Activated B cell treated with CpG ODN at 0.5 μM for 24 hours (primary cell): ENCODE measurements at regions not wholly inside any gene's neighbourhood (a gene's known extent, or its start where the extent isn't known, plus 50 kb on each side); places are given as distances from the start of the nearest gene placed in this dataset.

Experiments
- ATAC-seq: fragments of 200-7000 bp; cut with Tn5 transposase; one replicate; pipeline ENCODE4 v1.10.0; 2021; ENCODE audit warnings: low read depth, mild to moderate bottlenecking, moderate library complexity
- CTCF ChIA-PET: fragments of 350-600 bp; sonication (Branson Sonifier 250); formaldehyde crosslinking; loops from one replicate; lab custom pipeline; 2021; ENCODE audit warnings: antibody characterized with exemption; lab: Charles Lee
- POLR2A ChIA-PET: fragments of 350-600 bp; sonication (Branson Sonifier 250); formaldehyde crosslinking; loops from one replicate; lab custom pipeline; 2021; ENCODE audit warnings: antibody characterized with exemption; lab: Charles Lee
- DNase-seq: peaks from one replicate; pipeline ENCODE4 v3.0.0; 2022
- H3K27ac Mint-ChIP-seq: one replicate; pipeline ENCODE4 v1.8.0; 2020; ENCODE audit warnings: mixed read lengths
- H3K27me3 Mint-ChIP-seq: one replicate; pipeline ENCODE4 v1.8.0; 2021; ENCODE audit warnings: mixed read lengths
- H3K36me3 Mint-ChIP-seq: one replicate; pipeline ENCODE4 v1.8.0; 2021; ENCODE audit warnings: low read depth, mixed read lengths
- H3K4me1 Mint-ChIP-seq: one replicate; pipeline ENCODE4 v1.8.0; 2021; ENCODE audit warnings: mixed read lengths
- H3K4me3 Mint-ChIP-seq: one replicate; pipeline ENCODE4 v1.8.0; 2020; ENCODE audit warnings: mild to moderate bottlenecking, mixed read lengths
- H3K9me3 Mint-ChIP-seq: one replicate; pipeline ENCODE4 v1.8.0; 2020; ENCODE audit warnings: mixed read lengths
- CTCF ChIP-seq: fragments of 200-600 bp; IDR thresholded peaks from one replicate; pipeline ENCODE4 v1.8.0; 2022; ENCODE audit warnings: antibody characterized with exemption, mild to moderate bottlenecking
- intact Hi-C: fragments of 100-400 bp; cut with micrococcal nuclease; formaldehyde crosslinking; loops from one replicate; pipeline ENCODE4 v1.15.1; 2024

- ChIA-PET CTCF (no interaction called here), POLR2A (no interaction called here)
- H3K27me3 Mint-ChIP-seq, result no peaks in the 10 kb centered on the region
- no peak overlapping the region for H3K4me3 Mint-ChIP-seq
- H3K4me1 Mint-ChIP-seq, result no peaks in the 10 kb centered on the region
- no peaks in the 10 kb centered on the region for H3K36me3 Mint-ChIP-seq
- intact Hi-C loops, result no loop called here
- DNase-seq (no peak), ATAC-seq (no peak)
- H3K27ac Mint-ChIP-seq, result no peak overlapping the region
- TF ChIP-seq CTCF, result no peak
- no peaks in the 10 kb centered on the region for H3K9me3 Mint-ChIP-seq
These were observed 306.4 kb downstream of the NXPE2 start for GRCh38 chr11:114984611-114985163.

DNA sequence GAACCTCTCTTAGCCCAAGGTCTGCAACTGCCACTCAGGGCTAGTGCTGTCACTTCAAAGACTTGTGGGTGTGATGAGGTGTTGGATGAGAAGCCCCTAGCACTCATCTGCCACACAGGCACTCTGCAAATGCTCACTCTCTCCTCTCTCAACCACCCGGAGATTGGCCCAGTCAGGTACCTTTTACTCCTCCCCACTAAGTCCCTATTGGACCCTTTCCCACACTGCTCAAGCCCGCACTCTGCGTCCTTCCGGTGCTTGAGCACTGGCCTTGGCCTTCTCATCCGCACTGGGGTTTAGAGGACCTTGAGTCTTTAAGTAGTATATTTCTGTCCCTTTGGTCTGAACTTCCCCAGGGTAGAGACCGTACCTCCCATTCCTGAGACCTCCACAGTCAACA is 308.0 kb downstream of the NXPE2 start:
- intact Hi-C loops, result no loop called here
- no peaks in the 10 kb centered on the region for H3K36me3 Mint-ChIP-seq
- DNase-seq (no peak), ATAC-seq (no peak)
- no peaks in the 10 kb centered on the region for H3K27me3 Mint-ChIP-seq
- H3K27ac Mint-ChIP-seq, result no peak overlapping the region
- H3K9me3 Mint-ChIP-seq, result no peaks in the 10 kb centered on the region
- no peak for TF ChIP-seq CTCF
- no peaks in the 10 kb centered on the region for H3K4me1 Mint-ChIP-seq
- ChIA-PET CTCF (no interaction called here), POLR2A (no interaction called here)
- no peak overlapping the region for H3K4me3 Mint-ChIP-seq

DNA sequence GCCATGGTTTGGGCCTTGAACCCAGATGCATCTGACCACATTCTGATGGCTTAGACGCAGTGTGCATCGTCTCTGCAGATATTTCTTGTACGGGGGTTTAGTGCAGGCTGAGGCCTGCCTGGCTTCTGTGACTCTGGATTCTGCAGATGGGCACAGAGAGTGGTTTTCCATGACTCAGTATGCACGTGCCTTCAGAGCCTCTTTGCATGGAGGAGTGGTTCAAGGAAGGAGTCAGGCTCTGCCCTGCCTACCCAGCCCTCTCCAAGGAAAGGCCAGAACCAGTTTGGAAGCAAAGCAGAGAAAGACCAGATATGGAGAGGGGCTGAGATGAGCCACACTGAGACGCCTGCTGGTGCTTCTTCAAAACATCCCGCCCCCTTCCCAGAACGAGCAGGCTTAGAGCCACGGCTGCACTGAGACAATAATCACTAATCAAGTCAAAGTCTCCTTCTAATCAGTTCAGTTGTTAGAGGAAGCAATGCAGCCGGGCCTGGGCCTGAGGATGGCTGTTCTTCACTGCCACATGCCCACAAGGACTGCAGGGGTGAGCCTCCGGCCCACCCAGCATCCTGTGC is 308.9 kb downstream of the NXPE2 start:
- intact Hi-C loops, result no loop called here
- H3K27me3 Mint-ChIP-seq, result no peaks in the 10 kb centered on the region
- ChIA-PET CTCF (no interaction called here), POLR2A (no interaction called here)
- DNase-seq (no peak), ATAC-seq (no peak)
- H3K4me3 Mint-ChIP-seq, result no peak overlapping the region
- H3K27ac Mint-ChIP-seq, result no peak overlapping the region
- no peaks in the 10 kb centered on the region for H3K9me3 Mint-ChIP-seq
- no peak for TF ChIP-seq CTCF
- no peaks in the 10 kb centered on the region for H3K36me3 Mint-ChIP-seq
- H3K4me1 Mint-ChIP-seq, result no peaks in the 10 kb centered on the region

- no peaks in the 10 kb centered on the region for H3K4me1 Mint-ChIP-seq
- ChIA-PET CTCF (no interaction called here), POLR2A (no interaction called here)
- DNase-seq, result no peak
- no peak overlapping the region for H3K4me3 Mint-ChIP-seq
- no peak for TF ChIP-seq CTCF
- no peaks in the 10 kb centered on the region for H3K36me3 Mint-ChIP-seq
- H3K27ac Mint-ChIP-seq, result no peak overlapping the region
- no peak for ATAC-seq
- H3K27me3 Mint-ChIP-seq, result no peaks in the 10 kb centered on the region
- intact Hi-C loops, result no loop called here
- H3K9me3 Mint-ChIP-seq, result no peaks in the 10 kb centered on the region
These were observed 310.3 kb downstream of the NXPE2 start for GRCh38 chr11:114988644-114989043.

DNA sequence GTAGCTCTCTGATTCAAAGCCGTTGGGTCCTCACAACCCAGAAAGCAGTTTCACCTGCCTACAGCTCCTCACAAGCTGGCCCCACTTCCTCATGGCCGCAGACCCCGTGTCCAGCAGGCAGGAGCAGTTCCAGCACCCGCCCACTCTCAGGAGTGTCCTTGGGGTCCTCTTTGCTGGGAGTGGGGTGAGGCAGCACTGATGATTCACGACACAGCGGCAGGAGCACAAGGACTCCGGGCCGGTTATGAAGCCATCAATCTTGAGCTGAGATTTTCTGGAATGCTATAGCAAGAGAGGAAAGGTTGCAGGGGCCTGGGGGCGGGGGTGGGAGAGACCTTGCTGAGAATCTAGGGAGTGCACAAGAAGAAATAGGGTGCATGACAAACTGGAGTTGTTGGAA is 311.2 kb downstream of the NXPE2 start:
- Mint-ChIP-seq H3K4me3 (no peak overlapping the region), H3K27ac (no peak overlapping the region), H3K9me3 (no peaks in the 10 kb centered on the region), H3K27me3 (no peaks in the 10 kb centered on the region), H3K36me3 (no peaks in the 10 kb centered on the region), H3K4me1 (no peaks in the 10 kb centered on the region)
- ChIA-PET POLR2A (no interaction called here), CTCF (no interaction called here)
- DNase-seq (no peak), ATAC-seq (no peak)
- intact Hi-C loops, result no loop called here
- no peak for TF ChIP-seq CTCF
